GM21717 (cell line): ENCODE measurements at regions not wholly inside any gene's neighbourhood (a gene's known extent, or its start where the extent isn't known, plus 50 kb on each side); places are given as distances from the start of the nearest gene placed in this dataset.
"Not testable (repeated sequence)": the region's sequence is repeated elsewhere in the genome, so short reads cannot be mapped to it uniquely, and the experiment has no call there.

ENCODE experiments used
- ATAC-seq: cut with Tn5 transposase; IDR thresholded peaks from one replicate; pipeline ENCODE4 v1.9.1; 2021; ENCODE audit warnings: mild to moderate bottlenecking, moderate library complexity; ENCODE audit not compliant: unreplicated experiment

DNA sequence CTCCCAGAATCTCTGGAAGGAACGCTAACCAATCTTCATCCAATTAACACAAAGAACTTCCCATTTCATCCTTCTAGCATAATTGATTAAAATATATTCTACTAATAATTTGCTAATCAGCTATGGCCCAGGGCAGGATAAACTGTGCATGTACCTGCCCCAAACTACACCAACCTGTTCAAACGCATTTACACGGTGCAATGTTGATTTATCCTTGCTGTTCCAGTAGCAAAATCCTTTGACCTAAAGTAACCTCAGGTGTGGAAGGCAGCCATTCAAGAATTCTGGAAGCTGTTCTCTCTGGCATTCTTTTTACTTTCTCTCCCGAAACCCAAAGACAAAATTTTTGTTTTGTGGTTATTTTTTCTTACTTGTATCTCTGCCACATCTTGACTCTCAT, 309.4 kb downstream of the ZNF674 start:
- ATAC-seq: no peak

DNA sequence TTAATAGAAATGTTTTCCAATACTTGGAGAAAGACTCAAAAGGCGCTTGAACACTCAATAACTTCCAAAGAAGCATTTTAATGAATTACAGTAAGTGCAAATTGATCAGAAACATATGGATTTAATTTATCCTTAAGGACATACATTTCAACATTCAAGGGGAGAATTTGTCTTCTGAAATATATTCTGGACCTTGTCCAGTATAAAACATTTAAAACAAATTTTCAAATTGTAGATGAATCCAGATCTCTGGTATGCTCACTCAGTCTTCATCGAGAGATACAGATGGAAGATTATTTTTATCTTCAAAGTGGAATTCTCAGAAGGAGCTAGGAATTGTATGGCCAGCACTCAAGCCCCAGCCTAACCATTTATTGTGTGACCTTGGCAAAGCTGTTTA, 310.4 kb downstream of the ZNF674 start:
- no peak for ATAC-seq

- ATAC-seq: no peak
Measured at GRCh38 chrX:46228389-46228788, 316.8 kb downstream of the ZNF674 start.

- ATAC-seq: no peak
Measured at GRCh38 chrX:46226422-46226821, 318.8 kb downstream of the ZNF674 start.

GRCh38 chrX:46223499-46223898, 321.7 kb downstream of the ZNF674 start:
- not testable (repeated sequence) for ATAC-seq

DNA sequence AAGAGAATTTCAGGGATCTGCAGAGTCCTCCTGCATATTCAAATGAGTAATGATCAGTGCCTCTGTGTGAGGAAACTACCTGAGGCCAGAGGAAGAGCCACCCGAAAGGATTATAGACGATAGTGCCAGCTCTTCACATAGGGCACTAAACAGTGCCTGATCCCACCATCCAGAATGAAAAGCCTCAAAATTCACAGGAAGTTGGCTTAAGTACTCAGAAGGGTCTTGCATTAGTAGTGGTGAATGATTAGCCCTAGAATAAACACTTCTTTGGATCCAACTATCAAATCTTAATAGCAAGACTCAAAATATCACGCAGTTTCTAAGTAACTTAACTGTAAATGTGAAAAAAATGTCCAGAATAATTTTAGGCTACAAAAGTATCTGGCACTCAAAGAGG, 324.4 kb downstream of the ZNF674 start:
- ATAC-seq: no peak

DNA sequence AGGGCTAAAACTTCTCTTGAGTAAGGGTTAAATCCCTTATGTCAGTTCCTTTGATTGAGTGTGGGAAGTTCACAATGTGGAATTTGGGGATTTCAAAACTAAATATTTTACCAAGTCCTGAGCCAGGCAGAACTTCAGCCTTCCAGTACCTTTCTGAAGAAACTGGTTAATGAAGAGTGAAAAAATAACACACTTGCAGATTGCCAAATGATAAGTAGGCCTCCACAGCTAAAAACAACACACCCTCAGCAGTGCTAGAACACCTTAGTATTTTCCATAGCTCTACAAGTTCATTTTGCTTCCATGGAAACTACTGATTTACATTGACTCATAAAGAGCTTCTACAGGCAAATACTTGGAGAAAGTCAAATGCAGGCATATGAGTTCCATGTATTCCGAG, 326.8 kb downstream of the ZNF674 start:
- ATAC-seq: no peak

DNA sequence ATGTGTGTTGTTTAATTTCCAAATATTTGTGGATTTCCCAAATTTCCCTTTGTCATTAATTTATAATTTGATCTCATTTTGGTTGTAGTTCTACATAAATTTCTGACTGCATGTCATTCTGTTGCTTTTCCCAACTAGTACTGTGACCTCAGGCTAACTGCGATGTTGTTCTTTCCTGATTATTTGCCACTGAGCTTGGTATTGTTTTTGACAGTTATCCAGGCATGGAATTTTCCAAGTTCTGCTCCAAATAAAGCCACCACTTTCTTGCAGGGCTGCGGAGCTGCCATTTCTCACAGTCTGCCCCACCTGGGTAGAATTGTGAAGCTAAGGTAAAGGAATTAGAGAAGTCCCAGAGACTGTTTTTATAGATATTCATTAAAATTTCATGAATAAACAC, 328.8 kb downstream of the ZNF674 start:
- no peak for ATAC-seq

- no peak for ATAC-seq
Measured at GRCh38 chrX:46211079-46211478, 334.1 kb downstream of the ZNF674 start.

GRCh38 chrX:46209768-46210167, 335.5 kb downstream of the ZNF674 start:
- no peak for ATAC-seq

DNA sequence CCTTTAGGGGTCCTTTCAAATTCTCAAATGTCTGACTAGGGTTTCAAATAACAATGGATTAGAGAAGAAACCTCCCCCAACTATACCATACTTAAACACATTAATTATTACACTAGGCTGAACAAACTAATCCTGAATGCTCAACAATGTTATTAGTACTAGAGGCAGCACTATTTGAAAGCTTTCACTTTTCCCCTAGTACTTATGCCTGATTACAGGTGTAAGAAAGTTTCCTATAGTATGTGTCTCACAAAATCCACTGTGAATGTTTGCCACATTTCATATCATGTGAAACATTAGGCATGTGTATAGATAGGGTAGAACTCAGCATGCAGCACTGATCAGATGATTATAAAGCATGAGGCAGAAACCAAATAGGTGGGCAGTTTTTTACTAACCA, 336.2 kb downstream of the ZNF674 start:
- ATAC-seq: no peak

DNA sequence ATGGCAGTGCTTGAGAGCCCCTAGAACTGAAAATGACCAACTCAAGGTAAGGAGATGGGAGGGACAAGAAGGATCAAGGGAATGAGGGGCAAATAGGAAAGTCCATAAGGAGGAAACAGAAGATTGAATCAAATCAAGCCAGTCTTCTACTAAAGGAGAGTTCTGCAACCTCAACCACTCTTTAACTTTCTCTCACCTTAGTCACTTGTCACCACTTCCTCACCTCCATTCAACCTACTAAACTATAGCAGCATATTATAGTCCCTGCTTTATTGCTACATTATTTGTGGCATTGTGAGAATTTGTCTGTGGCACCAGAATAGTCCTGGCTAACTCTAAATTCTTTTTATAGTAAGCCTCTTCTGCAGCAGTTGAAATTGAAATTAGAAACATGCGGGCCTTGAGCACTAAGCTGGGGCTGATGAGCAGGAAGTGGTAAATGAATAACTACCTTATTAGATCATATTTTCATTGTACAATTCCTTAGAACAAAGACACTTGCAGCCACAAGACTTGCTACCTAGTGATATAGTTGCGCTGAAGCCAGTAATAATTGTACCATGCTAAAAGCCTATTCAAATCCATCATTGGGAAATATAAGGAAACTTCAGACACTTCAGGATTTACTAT, 336.9 kb downstream of the ZNF674 start:
- no peak for ATAC-seq

DNA sequence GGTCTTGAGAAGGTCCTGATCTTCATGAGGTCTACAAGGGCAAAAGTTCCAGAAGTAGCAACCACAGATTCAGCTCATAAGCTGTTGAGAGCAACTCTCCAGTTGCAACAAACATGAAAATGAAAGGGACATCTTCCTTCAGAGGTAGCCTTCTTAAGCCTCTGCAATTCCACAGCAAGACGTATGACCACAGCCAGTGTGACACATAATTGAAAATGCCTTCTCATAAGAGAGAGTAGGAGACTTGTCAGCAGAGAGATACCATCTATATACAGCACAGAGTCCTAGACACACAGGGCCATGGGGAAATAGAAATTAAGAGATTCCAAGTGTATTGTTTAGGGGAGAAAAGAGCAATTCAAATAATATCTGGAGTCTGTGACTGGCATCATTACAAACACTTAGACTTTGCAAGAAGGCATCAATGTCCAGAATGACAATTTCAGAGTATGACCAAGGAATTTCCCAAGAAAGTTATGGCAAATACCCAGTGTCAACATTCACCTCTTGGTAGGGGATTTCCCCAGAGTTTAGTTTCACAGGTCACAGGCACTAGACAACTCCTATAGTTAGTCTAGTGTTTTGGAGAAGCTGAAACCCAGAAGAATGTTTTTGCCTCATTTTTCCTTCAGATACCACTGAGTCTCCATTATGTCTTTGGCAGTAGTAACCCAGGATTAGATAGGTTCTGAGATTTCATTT, 340.3 kb downstream of the ZNF674 start:
- ATAC-seq: peak; percentile 53

DNA sequence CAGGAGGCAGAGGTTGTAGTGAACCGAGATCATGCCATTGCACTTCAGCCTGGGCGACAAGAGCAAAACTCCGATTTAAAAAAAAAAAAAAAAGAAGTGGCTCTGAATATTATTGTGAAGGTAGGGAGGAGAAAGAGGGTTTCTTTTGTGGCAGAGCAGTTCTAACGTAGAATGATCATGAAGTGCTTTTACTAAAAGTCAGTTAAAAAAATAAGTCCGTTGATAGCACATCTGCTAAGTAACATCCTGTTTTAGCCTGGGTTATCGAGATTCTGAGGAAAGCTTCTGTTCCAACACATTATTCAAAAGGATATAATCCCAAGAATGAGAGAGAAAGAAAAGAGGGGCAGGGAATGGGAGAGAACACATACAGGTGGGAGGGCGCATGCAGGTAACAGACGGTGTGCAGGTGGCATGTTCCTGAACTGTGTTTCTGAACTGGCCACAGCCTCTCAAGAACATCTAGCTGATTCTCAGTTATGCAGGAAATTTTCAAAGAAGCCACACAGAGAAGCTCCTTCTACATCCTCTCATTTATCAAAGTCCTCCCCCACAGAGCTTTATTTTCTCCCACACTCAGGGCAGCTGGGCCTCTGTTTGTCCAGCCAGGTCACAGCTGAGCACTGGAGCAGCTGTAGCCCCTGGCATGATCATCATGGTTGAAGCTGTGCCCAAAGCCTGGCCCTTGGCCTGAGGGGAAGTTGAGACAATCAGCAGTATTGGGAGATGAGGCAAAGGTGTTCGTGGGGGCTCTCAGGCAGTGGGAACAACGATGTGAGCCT, 342.3 kb downstream of the ZNF674 start:
- no peak for ATAC-seq

GRCh38 chrX:46200413-46200812, 344.8 kb downstream of the ZNF674 start:
- no peak for ATAC-seq

GRCh38 chrX:46198858-46199257, 346.4 kb downstream of the ZNF674 start:
- no peak for ATAC-seq

DNA sequence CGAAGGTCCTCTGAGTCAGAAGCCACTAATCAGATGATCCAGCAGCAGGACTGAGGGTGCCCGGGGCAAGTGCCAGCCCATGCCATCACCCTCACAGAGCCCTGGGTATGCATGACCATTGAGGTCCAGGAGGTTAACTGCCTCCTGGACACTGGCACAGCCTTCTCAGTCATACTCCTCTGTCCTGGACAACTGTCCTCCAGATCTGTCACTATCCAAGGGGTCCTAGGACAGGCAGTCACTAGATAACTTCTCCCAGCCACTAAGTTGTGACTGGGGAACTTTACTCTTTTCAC, 358.5 kb downstream of the ZNF674 start:
- not testable (repeated sequence) for ATAC-seq

GRCh38 chrX:46185923-46186810, 359.1 kb downstream of the ZNF674 start:
- ATAC-seq: no peak

GRCh38 chrX:46184749-46185148, 360.5 kb downstream of the ZNF674 start:
- ATAC-seq: no peak

DNA sequence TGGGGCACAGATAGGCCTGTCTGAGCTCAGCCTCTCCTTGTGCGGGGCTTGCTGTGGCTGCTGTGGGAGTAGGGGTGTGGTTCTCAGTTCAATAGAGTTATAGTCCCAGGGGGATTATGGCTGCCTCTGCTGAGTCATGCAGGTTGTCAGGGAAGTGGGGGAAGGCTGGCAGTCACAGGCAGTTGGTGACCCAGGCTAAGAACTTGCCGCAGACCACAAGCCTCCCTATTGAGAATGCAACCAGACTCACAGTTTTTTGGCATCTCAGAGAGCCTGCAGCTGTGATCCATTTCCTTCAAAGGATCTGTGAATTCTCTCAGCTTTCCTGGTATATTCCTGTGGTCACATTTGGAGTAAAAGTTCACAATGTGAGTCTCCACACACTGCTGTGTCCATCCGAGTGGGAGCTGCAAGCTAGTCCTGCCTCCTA, 364.9 kb downstream of the ZNF674 start:
- peak; percentile 84 for ATAC-seq

DNA sequence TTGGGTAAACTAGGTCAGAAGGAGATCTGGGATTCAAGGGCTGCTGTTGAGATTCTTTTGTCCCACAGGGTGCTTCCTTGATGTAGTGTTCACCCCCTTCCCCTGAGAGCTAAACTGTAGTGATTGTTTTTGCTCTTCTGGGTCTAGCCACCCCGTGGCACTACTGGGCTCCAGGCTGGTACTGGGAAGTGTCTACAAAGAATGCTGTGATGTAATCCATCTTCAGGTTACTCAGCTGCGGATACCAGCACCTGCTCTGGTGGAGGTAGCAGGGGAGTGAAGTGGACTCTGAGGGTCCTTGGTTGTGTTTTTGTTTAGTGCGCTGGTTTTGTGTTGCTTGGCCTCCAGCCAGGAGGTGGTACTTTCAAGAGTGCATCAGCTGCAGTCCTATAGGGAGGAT, 365.5 kb downstream of the ZNF674 start:
- no peak for ATAC-seq
